OCI-LY1 (cell line): ENCODE measurements at regions not wholly inside any gene's neighbourhood (a gene's known extent, or its start where the extent isn't known, plus 50 kb on each side); places are given as distances from the start of the nearest gene placed in this dataset.

Experiments used
- EZH2 ChIP-seq: fragments of 200-600 bp; sonication (generic), shearing (Covaris generic); IDR thresholded peaks from 2 replicates; pipeline ENCODE4 v1.8.0; 2017; ENCODE audit warnings: borderline replicate concordance, mixed run types, mild to moderate bottlenecking, antibody characterized with exemption, low read length, moderate library complexity, mixed read lengths
- TF ChIP-seq, protein P1 (sequence below): fragments of 200-600 bp; sonication (generic), shearing (Covaris generic); IDR thresholded peaks from 2 replicates; pipeline ENCODE4 v1.5.1; 2017; ENCODE audit warnings: mild to moderate bottlenecking, antibody characterized with exemption, low read length, moderate library complexity, mixed read lengths

DNA sequence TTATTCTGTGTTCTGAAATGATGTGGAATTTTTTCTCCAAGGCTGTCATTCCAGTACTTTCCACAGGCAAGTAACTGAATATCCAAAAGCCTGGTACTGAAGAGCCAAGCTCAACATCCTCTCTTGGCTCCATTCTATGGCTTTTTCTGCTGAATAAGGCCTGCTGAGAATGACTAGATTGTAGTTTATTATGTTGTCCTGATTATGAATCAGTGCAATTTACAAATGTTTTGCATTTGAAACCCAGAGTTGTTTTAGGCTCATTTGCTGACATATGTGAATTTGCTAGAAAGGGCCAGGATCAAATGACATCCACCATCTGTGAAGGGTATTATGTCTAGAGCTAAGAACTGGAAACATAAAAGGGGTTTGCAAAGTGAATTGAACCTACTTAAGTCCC lies 596.6 kb downstream of the KCTD12 start:
- no peak for TF ChIP-seq EZH2
- TF ChIP-seq, protein P1, sequence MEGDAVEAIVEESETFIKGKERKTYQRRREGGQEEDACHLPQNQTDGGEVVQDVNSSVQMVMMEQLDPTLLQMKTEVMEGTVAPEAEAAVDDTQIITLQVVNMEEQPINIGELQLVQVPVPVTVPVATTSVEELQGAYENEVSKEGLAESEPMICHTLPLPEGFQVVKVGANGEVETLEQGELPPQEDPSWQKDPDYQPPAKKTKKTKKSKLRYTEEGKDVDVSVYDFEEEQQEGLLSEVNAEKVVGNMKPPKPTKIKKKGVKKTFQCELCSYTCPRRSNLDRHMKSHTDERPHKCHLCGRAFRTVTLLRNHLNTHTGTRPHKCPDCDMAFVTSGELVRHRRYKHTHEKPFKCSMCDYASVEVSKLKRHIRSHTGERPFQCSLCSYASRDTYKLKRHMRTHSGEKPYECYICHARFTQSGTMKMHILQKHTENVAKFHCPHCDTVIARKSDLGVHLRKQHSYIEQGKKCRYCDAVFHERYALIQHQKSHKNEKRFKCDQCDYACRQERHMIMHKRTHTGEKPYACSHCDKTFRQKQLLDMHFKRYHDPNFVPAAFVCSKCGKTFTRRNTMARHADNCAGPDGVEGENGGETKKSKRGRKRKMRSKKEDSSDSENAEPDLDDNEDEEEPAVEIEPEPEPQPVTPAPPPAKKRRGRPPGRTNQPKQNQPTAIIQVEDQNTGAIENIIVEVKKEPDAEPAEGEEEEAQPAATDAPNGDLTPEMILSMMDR, result no peak
